H1 (cell line): ENCODE measurements at regions not wholly inside any gene's neighbourhood (a gene's known extent, or its start where the extent isn't known, plus 50 kb on each side); places are given as distances from the start of the nearest gene placed in this dataset.

ENCODE experiments used
- EGR1 ChIP-seq: IDR thresholded peaks from 2 replicates; pipeline ENCODE4 v1.6.1; 2011; ENCODE audit warnings: low read depth, low read length, borderline replicate concordance
- POLR2A ChIP-seq, 2 experiments: IDR thresholded peaks; 1 replicate in 1 of 2; 2 replicates in 1 of 2; pipeline ENCODE4 v1.6.1; 2011; ENCODE audit warnings: low read depth in 2 of 2, low read length in 2 of 2, mild to moderate bottlenecking in 2 of 2; ENCODE audit errors: control extremely low read depth in 1 of 2
- RNF2 ChIP-seq: fragments of 200-900, 300-1000 bp; sonication (generic); IDR thresholded peaks from 2 replicates; pipeline ENCODE4 v1.7.1; 2016; ENCODE audit warnings: borderline replicate concordance, low read depth, mild to moderate bottlenecking, antibody characterized with exemption, low read length; ENCODE audit not compliant: poor library complexity, severe bottlenecking; ENCODE audit errors: missing control alignments
- ZNF274 ChIP-seq: IDR thresholded peaks from 2 replicates; pipeline ENCODE4 v1.7.0; 2012; ENCODE audit warnings: low read length, borderline replicate concordance; ENCODE audit errors: extremely low read depth
- TF ChIP-seq, protein P1 (sequence below), 3 experiments: IDR thresholded peaks; 1 replicate in 2 of 3; 2 replicates in 1 of 3; pipeline versions ENCODE4 v1.5.1 to v1.6.1; 2011; ENCODE audit warnings: low read length in 3 of 3, mild to moderate bottlenecking in 3 of 3, inconsistent platforms in 2 of 3, low read depth in 1 of 3, moderate library complexity in 1 of 3; ENCODE audit not compliant: insufficient read depth in 1 of 3; ENCODE audit errors: control extremely low read depth in 1 of 3

- no peak for TF ChIP-seq POLR2A (IDR thresholded peaks at IDR 0.05; ENCODE audit: control extremely low read depth in 1 of 2, low read depth in 2 of 2, low read length in 2 of 2)
- TF ChIP-seq, protein P1, sequence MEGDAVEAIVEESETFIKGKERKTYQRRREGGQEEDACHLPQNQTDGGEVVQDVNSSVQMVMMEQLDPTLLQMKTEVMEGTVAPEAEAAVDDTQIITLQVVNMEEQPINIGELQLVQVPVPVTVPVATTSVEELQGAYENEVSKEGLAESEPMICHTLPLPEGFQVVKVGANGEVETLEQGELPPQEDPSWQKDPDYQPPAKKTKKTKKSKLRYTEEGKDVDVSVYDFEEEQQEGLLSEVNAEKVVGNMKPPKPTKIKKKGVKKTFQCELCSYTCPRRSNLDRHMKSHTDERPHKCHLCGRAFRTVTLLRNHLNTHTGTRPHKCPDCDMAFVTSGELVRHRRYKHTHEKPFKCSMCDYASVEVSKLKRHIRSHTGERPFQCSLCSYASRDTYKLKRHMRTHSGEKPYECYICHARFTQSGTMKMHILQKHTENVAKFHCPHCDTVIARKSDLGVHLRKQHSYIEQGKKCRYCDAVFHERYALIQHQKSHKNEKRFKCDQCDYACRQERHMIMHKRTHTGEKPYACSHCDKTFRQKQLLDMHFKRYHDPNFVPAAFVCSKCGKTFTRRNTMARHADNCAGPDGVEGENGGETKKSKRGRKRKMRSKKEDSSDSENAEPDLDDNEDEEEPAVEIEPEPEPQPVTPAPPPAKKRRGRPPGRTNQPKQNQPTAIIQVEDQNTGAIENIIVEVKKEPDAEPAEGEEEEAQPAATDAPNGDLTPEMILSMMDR (IDR thresholded peaks at IDR 0.05; ENCODE audit: control extremely low read depth in 1 of 3, insufficient read depth in 1 of 3, low read depth in 1 of 3, low read length in 3 of 3): no peak
- TF ChIP-seq RNF2: no peak
- TF ChIP-seq ZNF274: no peak
- no peak for TF ChIP-seq EGR1
Measured at GRCh38 chr13:78136966-78137365, 218.3 kb upstream of the EDNRB start.
